Esophagus muscularis mucosa (tissue), 4 donors: ENCODE measurements at regions not wholly inside any gene's neighbourhood (a gene's known extent, or its start where the extent isn't known, plus 50 kb on each side); places are given as distances from the start of the nearest gene placed in this dataset.

Source experiments
- DNase-seq: peaks from one replicate; pipeline ENCODE4 v3.0.0-alpha.2; 2017; ENCODE audit errors: extremely low spot score
- H3K27ac ChIP-seq, 4 donors: fragments of 200-600 bp; sonication (generic); replicated peaks in 1 of 4; 1 replicate in 3 of 4; 2 replicates in 1 of 4; pipeline ENCODE4 v1.5.1; 2016 to 2019; ENCODE audit warnings: mild to moderate bottlenecking in 1 of 4
- H3K27me3 ChIP-seq, 4 donors: fragments of 200-600 bp; sonication (generic); one replicate each; pipeline versions ENCODE4 v1.5.1 to v1.6.0; 2016 to 2019
- H3K36me3 ChIP-seq, 4 donors: fragments of 200-600 bp; sonication (generic); one replicate each; pipeline ENCODE4 v1.5.1; 2016 to 2019
- H3K4me1 ChIP-seq, 4 donors: fragments of 200-600 bp; sonication (generic); one replicate each; pipeline ENCODE4 v1.5.1; 2016 to 2019
- H3K4me3 ChIP-seq, 4 donors: fragments of 200-600 bp; sonication (generic); 1 replicate in 2 of 4; 2 replicates in 2 of 4; pipeline ENCODE4 v1.5.1; 2016 to 2019; ENCODE audit warnings: mild to moderate bottlenecking in 4 of 4, moderate library complexity in 1 of 4
- H3K9me3 ChIP-seq, 4 donors: fragments of 200-600 bp; sonication (generic); 1 replicate in 3 of 4; 2 replicates in 1 of 4; pipeline ENCODE4 v1.5.1; 2016 to 2019
- EP300 ChIP-seq: sonication (generic); formaldehyde crosslinking; IDR thresholded peaks from one replicate; pipeline ENCODE4 v1.6.1; 2017; ENCODE audit warnings: antibody characterized with exemption
- POLR2A ChIP-seq: fragments of 450-650 bp; IDR thresholded peaks from one replicate; pipeline ENCODE4 v1.6.1; 2017; ENCODE audit warnings: antibody characterized with exemption, moderate library complexity, mild to moderate bottlenecking, low read depth
- POLR2AphosphoS5 ChIP-seq, 2 donors: sonication (generic); formaldehyde crosslinking; IDR thresholded peaks; one replicate each; pipeline ENCODE4 v1.6.1; 2017; ENCODE audit warnings: antibody characterized with exemption in 2 of 2
- WGBS: methylation state at CpG from one replicate; pipeline ENCODE4 v1.1.5; 2018; 5-methylcytosine and 5-hydroxymethylcytosine counted together
- intact Hi-C: fragments of 100-400 bp; cut with DNase I; formaldehyde crosslinking; loops from one replicate; pipeline ENCODE4 v1.15.1; 2023
- TF ChIP-seq, protein P1 (sequence below), 3 experiments: fragments of 200-600 bp in 2 of 3; fragments of 450-650 bp in 1 of 3; sonication (generic) in 2 of 3; IDR thresholded peaks; one replicate each; pipeline ENCODE4 v1.5.1; 2017 to 2019; ENCODE audit warnings: antibody characterized with exemption in 3 of 3, mild to moderate bottlenecking in 2 of 3, moderate library complexity in 1 of 3

DNA sequence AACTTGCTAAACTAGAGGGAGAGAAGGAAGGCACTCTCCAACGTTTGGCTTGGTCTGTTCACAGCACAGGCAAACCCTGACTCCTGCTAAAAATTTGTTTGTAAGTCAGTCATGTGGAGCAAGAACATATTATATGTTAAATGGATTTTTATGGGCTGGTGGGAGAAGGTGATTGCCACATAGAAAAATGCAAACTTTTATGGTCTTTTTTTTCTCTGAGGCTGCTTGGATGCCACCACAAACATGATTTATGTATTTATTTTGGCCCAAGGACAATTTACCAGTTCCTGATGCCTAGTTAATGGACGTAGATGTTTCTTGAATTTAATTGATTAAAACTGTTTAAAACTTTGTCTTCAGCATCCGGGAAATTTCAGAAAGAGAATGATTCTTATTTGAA lies 274.2 kb upstream of the MYOCD start:
- no peak overlapping the region for H3K4me3 ChIP-seq
- H3K36me3 ChIP-seq = no peaks in the 10 kb centered on the region
- H3K27ac ChIP-seq = no peak overlapping the region
- peaks cover 0 to 10% (median 0%) of the 10 kb centered on the region in 4 donors for H3K4me1 ChIP-seq
- WGBS = 54% methylated on average over 3 of the region's 3 CpGs
- no peaks in the 10 kb centered on the region for H3K27me3 ChIP-seq
- TF ChIP-seq POLR2AphosphoS5 (IDR thresholded peaks at IDR 0.05) (no peak), EP300 (no peak), POLR2A (no peak)
- TF ChIP-seq, protein P1, sequence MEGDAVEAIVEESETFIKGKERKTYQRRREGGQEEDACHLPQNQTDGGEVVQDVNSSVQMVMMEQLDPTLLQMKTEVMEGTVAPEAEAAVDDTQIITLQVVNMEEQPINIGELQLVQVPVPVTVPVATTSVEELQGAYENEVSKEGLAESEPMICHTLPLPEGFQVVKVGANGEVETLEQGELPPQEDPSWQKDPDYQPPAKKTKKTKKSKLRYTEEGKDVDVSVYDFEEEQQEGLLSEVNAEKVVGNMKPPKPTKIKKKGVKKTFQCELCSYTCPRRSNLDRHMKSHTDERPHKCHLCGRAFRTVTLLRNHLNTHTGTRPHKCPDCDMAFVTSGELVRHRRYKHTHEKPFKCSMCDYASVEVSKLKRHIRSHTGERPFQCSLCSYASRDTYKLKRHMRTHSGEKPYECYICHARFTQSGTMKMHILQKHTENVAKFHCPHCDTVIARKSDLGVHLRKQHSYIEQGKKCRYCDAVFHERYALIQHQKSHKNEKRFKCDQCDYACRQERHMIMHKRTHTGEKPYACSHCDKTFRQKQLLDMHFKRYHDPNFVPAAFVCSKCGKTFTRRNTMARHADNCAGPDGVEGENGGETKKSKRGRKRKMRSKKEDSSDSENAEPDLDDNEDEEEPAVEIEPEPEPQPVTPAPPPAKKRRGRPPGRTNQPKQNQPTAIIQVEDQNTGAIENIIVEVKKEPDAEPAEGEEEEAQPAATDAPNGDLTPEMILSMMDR (IDR thresholded peaks at IDR 0.05) = no peak
- no peak for DNase-seq
- H3K9me3 ChIP-seq = no peaks in the 10 kb centered on the region
- intact Hi-C loops = no loop called here

DNA sequence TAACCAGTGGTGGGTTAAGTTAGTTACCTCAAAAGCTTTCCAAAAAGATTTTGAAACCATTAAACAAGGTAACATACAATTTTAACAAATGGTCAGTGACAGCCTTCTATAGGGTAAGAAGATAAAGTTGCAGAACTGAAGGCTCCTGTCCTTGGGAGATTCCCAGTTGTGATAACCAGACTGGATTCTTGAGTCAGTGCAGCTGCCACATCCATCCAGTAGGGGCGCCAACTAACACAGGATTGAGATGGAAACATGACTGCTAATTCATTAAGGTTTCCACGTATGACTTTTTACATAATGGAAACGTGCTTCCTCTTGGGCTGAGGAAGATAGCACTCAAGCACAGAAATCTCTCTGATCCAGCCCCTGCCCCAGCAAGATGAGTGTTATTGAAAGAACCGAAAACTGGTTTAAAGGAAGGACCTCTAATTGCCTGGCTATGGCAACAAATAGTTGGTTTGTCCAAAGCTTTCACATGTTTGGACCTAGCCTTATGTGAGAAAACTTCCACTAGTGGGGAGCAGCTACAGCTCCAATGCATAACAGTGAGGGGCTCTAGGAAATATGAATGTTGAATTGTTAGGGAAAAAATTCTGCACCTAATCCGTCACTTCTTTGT lies 269.8 kb upstream of the MYOCD start:
- H3K4me1 ChIP-seq = peaks cover 0 to 20% (median 8%) of the 10 kb centered on the region in 4 donors
- WGBS = 68% methylated on average over 5 of the region's 5 CpGs
- H3K27ac ChIP-seq = no peak overlapping the region
- no peak overlapping the region for H3K4me3 ChIP-seq
- no peaks in the 10 kb centered on the region for H3K9me3 ChIP-seq
- TF ChIP-seq POLR2A = no peak
- TF ChIP-seq, protein P1 (IDR thresholded peaks at IDR 0.05) = peak in 2 of 3 experiments; percentile 11 to 44
- H3K27me3 ChIP-seq = no peaks in the 10 kb centered on the region
- DNase-seq = no peak
- H3K36me3 ChIP-seq = no peaks in the 10 kb centered on the region
- intact Hi-C loops = no loop called here

DNA sequence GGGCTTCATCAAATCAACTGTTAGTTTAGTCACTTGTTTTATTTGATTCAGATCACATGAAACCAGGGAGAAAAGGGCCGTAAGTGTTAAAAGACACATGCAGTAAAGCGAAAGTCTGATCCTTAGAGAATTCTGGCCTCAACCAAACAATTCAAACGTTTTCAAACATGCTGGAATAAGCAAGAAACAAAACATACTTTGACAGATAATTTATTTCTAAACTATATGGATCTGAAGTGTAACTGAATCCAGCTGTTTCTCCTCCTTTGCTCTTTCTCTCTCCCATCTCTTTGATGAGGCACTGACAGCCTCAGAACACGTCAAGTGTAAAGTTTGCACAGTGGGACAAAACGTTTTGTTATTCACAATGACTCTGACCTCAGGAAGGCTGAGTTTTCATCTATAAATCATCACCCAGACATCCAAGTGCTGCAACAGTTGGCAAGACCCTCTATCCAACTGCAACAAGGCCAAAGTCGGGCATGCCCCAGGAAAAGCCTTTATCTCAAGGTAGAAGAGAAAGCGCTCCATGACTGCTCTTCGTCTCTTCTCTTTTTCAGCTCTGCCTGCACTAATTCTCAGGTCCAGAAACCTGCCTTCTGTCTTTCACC lies 267.1 kb upstream of the MYOCD start:
- Histone ChIP-seq H3K27me3 (no peaks in the 10 kb centered on the region), H3K9me3 (no peaks in the 10 kb centered on the region), H3K4me3 (no peak overlapping the region), H3K27ac (peak overlapping the region; percentile 52 to 68 (median 67)), H3K36me3 (no peaks in the 10 kb centered on the region), H3K4me1 (peaks cover 0 to 20% (median 4%) of the 10 kb centered on the region in 4 donors)
- TF ChIP-seq POLR2A = no peak
- TF ChIP-seq POLR2AphosphoS5 (IDR thresholded peaks at IDR 0.05) = peak; percentile 73 to 91
- peak; percentile 92 for TF ChIP-seq EP300
- TF ChIP-seq, protein P1 (IDR thresholded peaks at IDR 0.05) = no peak
- 40% methylated on average over 8 of the region's 8 CpGs for WGBS
- DNase-seq = peak; percentile 91
- intact Hi-C loops = no loop called here

DNA sequence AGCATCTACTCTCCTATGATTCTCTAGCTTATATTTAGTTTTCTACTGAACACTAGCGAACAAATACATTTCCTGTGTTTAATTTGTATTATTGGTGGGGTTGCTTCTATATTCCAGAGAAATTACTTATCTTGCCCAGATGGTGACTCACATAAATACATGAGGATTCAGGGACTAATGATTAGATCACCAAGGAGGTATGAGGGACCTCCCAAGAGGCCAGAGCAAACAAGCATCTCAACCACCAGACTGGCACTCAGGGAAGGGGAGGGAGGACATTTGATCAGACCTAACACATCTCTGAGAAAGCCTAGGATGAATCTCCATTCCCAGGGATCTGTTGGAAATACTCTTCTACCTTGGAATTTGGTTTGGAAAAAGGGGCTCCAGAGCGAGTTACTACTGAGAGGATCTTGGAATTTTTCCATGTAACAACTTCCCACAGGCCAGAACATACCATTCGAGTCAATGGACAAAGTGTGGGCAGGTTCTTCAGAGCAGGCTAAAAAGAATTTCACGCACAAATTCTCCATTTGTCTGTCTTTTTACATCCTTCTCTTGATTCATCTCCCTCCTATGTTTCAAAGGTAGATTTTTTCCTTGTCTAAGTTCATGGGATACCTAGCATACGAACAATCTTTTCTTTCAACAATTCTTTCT lies 262.6 kb upstream of the MYOCD start:
- no peaks in the 10 kb centered on the region for H3K9me3 ChIP-seq
- no peak overlapping the region for H3K27ac ChIP-seq
- DNase-seq = no peak
- TF ChIP-seq POLR2AphosphoS5 (IDR thresholded peaks at IDR 0.05) = no peak
- no peak for TF ChIP-seq POLR2A
- TF ChIP-seq, protein P1 (IDR thresholded peaks at IDR 0.05) = no peak
- H3K27me3 ChIP-seq = no peaks in the 10 kb centered on the region
- no peak overlapping the region for H3K4me3 ChIP-seq
- intact Hi-C loops = no loop called here
- H3K4me1 ChIP-seq = peaks cover 3 to 45% (median 28%) of the 10 kb centered on the region in 4 donors
- H3K36me3 ChIP-seq = no peaks in the 10 kb centered on the region
- 79% methylated on average over 5 of the region's 5 CpGs for whole genome bisulfite sequencing
